ENCODE measurements at regions not wholly inside any gene's neighbourhood (a gene's known extent, or its start where the extent isn't known, plus 50 kb on each side); places are given as distances from the start of the nearest gene placed in this dataset.

DNA sequence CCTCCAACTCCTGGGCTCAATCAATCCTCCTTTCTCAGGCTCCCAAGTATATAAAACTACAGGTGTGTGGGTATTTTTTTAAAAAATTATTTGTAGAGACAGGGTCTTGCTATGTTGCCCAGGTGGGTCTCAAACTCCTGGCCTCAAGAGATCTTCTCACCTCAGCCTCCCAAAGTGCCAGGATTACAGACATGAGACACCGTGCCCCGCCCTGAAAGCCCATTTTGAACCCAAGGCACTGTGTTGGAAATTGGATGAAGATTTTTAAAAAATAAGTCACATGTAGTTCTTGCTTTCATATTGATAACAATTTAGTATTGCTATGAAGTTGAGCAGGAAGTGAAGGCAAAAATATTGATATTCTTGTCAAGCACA is 472.5 kb upstream of the TNP1 start:
- no peak for TF ChIP-seq EZH2 (conservative IDR thresholded peaks at IDR 0.05; ENCODE audit: low read depth, low read length)
- TF ChIP-seq FOXA1 (IDR thresholded peaks at IDR 0.05): no peak
- TF ChIP-seq FOXA1 (CRISPR knock-in tag; IDR thresholded peaks at IDR 0.05): no peak
- TF ChIP-seq, protein P1, sequence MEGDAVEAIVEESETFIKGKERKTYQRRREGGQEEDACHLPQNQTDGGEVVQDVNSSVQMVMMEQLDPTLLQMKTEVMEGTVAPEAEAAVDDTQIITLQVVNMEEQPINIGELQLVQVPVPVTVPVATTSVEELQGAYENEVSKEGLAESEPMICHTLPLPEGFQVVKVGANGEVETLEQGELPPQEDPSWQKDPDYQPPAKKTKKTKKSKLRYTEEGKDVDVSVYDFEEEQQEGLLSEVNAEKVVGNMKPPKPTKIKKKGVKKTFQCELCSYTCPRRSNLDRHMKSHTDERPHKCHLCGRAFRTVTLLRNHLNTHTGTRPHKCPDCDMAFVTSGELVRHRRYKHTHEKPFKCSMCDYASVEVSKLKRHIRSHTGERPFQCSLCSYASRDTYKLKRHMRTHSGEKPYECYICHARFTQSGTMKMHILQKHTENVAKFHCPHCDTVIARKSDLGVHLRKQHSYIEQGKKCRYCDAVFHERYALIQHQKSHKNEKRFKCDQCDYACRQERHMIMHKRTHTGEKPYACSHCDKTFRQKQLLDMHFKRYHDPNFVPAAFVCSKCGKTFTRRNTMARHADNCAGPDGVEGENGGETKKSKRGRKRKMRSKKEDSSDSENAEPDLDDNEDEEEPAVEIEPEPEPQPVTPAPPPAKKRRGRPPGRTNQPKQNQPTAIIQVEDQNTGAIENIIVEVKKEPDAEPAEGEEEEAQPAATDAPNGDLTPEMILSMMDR (CRISPR knock-in tag; IDR thresholded peaks at IDR 0.05): no peak
- TF ChIP-seq, protein P2, sequence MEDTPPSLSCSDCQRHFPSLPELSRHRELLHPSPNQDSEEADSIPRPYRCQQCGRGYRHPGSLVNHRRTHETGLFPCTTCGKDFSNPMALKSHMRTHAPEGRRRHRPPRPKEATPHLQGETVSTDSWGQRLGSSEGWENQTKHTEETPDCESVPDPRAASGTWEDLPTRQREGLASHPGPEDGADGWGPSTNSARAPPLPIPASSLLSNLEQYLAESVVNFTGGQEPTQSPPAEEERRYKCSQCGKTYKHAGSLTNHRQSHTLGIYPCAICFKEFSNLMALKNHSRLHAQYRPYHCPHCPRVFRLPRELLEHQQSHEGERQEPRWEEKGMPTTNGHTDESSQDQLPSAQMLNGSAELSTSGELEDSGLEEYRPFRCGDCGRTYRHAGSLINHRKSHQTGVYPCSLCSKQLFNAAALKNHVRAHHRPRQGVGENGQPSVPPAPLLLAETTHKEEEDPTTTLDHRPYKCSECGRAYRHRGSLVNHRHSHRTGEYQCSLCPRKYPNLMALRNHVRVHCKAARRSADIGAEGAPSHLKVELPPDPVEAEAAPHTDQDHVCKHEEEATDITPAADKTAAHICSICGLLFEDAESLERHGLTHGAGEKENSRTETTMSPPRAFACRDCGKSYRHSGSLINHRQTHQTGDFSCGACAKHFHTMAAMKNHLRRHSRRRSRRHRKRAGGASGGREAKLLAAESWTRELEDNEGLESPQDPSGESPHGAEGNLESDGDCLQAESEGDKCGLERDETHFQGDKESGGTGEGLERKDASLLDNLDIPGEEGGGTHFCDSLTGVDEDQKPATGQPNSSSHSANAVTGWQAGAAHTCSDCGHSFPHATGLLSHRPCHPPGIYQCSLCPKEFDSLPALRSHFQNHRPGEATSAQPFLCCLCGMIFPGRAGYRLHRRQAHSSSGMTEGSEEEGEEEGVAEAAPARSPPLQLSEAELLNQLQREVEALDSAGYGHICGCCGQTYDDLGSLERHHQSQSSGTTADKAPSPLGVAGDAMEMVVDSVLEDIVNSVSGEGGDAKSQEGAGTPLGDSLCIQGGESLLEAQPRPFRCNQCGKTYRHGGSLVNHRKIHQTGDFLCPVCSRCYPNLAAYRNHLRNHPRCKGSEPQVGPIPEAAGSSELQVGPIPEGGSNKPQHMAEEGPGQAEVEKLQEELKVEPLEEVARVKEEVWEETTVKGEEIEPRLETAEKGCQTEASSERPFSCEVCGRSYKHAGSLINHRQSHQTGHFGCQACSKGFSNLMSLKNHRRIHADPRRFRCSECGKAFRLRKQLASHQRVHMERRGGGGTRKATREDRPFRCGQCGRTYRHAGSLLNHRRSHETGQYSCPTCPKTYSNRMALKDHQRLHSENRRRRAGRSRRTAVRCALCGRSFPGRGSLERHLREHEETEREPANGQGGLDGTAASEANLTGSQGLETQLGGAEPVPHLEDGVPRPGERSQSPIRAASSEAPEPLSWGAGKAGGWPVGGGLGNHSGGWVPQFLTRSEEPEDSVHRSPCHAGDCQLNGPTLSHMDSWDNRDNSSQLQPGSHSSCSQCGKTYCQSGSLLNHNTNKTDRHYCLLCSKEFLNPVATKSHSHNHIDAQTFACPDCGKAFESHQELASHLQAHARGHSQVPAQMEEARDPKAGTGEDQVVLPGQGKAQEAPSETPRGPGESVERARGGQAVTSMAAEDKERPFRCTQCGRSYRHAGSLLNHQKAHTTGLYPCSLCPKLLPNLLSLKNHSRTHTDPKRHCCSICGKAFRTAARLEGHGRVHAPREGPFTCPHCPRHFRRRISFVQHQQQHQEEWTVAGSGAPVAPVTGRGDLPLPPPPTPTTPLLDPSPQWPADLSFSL (CRISPR knock-in tag; IDR thresholded peaks at IDR 0.05): no peak
- TF ChIP-seq ZNF274 (CRISPR knock-in tag; IDR thresholded peaks at IDR 0.05): no peak
- TF ChIP-seq KAT2B (IDR thresholded peaks at IDR 0.05; ENCODE audit: borderline replicate concordance, low read depth, low read length): no peak
